WI38 (cell line): ENCODE measurements at regions not wholly inside any gene's neighbourhood (a gene's known extent, or its start where the extent isn't known, plus 50 kb on each side); places are given as distances from the start of the nearest gene placed in this dataset.

Source experiments
- H3K4me3 ChIP-seq: 2 replicates; pipeline ENCODE4 v1.5.1; 2011; ENCODE audit warnings: low read depth, mild to moderate bottlenecking, control low read depth, low read length
- TF ChIP-seq, protein P1 (sequence below): IDR thresholded peaks from 2 replicates; pipeline ENCODE4 v1.5.1; 2012; ENCODE audit warnings: low read depth, mild to moderate bottlenecking, control low read depth, low read length

GRCh38 chr4:175125410-175126068 is 207.4 kb downstream of the ADAM29 start:
- TF ChIP-seq, protein P1, sequence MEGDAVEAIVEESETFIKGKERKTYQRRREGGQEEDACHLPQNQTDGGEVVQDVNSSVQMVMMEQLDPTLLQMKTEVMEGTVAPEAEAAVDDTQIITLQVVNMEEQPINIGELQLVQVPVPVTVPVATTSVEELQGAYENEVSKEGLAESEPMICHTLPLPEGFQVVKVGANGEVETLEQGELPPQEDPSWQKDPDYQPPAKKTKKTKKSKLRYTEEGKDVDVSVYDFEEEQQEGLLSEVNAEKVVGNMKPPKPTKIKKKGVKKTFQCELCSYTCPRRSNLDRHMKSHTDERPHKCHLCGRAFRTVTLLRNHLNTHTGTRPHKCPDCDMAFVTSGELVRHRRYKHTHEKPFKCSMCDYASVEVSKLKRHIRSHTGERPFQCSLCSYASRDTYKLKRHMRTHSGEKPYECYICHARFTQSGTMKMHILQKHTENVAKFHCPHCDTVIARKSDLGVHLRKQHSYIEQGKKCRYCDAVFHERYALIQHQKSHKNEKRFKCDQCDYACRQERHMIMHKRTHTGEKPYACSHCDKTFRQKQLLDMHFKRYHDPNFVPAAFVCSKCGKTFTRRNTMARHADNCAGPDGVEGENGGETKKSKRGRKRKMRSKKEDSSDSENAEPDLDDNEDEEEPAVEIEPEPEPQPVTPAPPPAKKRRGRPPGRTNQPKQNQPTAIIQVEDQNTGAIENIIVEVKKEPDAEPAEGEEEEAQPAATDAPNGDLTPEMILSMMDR = no peak
- H3K4me3 ChIP-seq = no peak overlapping the region

GRCh38 chr4:175127314-175127713 is 209.2 kb downstream of the ADAM29 start:
- H3K4me3 ChIP-seq = no peak overlapping the region
- TF ChIP-seq, protein P1 = no peak

DNA sequence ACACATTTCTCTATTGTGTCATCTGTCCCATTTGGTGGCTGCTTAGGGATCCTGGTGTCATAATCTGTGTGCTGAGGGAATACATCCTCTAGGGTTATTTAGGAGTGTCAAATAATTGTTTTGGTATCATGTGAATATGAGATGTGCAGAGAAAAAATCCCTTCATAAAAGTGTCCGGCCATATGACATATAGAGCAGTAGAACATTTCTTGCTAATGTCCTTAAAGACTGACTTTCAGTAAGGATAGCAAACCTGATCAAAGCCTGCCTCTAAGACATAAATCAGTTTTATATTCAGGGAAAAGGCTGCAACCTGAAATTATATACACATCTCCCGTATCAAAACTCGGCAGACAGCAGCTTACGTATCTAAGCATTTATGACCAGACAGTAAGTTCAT is 211.6 kb downstream of the ADAM29 start:
- TF ChIP-seq, protein P1 = no peak
- no peak overlapping the region for H3K4me3 ChIP-seq

DNA sequence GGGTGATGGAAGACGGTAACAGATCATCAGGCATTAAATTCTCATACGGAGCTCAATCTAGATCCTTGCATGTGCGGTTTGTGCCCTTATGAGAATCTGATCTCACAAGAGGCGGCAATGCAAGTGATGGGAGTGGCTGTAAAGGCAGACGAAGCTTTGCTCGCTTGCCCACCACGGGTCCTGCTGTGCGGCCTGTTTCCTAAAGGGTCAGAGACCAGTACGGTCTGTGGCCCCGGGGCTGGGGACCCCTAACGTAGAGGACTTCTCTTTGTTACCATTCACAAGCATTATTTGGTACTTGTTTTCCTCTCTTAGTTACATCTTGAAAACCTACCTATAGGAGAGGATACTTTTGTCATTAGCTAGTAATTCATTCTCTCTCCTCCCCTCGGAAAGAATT is 221.0 kb downstream of the ADAM29 start:
- TF ChIP-seq, protein P1 = no peak
- H3K4me3 ChIP-seq = no peak overlapping the region

DNA sequence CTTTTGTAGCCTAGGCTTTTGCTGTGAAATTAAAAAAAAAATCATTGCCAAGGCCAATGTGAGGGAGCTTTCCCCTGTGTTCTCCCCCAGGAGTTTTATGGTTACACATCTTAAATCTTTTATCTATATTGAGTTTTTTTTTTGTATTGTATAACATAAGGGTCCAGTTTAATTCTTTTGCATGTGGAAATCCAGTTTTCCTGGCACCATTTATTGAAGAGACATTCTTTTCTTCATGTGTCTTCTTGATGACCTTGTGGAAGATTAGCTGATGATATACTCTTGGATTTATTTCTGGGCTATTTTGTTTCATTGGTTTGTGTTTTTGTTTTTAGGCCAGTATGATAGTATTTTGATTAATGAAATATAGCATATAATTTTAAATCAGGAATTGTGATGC is 225.0 kb downstream of the ADAM29 start:
- TF ChIP-seq, protein P1 = no peak

DNA sequence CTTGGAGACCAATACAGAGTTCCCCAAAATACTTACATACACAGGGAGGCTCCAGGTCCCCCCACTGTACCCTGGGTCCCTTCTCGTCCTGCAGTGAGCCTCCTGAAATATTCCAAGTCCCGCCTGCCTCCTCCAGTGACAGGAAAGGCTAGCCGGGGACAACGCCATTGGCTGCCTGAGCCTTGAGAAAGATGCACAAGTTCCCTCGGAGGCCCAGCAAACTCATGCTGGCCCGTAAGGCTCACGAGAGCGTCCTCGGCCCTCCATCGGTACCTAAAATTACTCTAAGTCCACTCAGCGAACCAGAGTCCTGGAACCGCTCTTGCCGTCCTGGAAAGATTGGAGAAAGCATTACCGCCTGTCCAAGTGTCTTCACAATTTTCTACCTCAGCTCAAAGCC is 228.6 kb downstream of the ADAM29 start:
- H3K4me3 ChIP-seq = no peak overlapping the region
- TF ChIP-seq, protein P1 = no peak

More for the DNA sequence above, 225.0 kb downstream of the ADAM29 start:
- no peak overlapping the region for H3K4me3 ChIP-seq

DNA sequence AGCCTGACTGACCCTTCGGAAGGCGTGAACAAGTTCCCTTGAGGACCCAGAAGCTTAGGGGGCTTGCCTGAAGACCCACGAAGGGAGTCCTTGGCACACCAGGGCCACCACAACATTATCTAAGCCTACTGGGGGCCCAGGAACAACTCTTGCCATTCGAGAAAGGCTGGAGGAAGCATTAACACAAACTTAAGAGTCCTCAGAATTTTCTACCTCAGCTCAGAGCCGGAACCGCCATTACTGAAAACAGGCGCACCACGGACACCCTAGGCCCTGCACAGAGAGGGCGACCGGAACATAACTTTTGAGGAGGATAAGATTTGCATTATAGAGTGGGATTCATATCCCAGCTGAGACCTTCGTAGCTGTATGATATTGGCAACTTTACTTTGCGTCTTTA is 229.1 kb downstream of the ADAM29 start:
- no peak overlapping the region for H3K4me3 ChIP-seq
- TF ChIP-seq, protein P1 = no peak
